ENCODE measurements at regions not wholly inside any gene's neighbourhood (a gene's known extent, or its start where the extent isn't known, plus 50 kb on each side); places are given as distances from the start of the nearest gene placed in this dataset.

DNA sequence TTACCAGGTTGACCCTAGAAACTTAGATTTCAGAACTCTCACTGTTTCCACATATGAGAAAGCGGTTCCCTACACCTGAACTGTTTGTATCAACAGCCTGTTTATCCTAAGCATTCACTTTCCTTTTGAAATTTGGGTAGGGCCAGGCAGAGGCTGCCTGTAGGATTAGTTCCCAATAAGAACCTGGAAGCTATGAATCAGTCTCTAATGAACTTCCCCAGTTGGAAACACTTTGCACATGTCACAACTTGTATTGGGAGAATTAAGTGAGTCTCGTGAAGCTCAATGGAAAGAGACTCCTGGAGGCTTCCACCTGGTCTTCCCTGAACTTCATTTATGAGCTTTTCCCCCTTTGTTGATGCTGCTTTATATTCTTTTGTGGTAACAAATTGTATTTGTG, 486.6 kb upstream of the HS6ST1 start:
- Histone ChIP-seq H3K27ac (ENCODE audit: low read depth, low read length) (no peak overlapping the region), H2AFZ (ENCODE audit: low read depth, low read length, severe bottlenecking) (no peak overlapping the region), H3K4me2 (ENCODE audit: low read depth, low read length, poor library complexity, severe bottlenecking) (no peak overlapping the region)

DNA sequence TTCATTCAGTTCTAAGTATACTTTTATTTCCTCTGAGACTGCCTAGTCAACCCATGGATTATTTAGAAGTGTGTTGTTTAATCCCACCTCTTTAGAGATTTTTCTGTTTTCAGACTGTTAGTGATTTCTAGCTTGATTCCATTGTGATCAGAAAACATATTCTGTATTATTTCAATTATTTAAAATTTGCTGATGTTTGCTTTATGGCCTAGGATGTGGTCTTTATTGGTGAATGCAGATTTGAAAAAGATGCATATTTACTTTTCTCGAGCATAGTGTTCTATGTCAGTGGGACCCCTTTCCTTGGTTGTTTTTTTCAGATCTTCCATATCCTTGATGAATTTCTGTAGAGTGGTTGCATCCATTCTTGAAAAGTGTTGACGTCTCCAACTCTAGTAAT, 487.2 kb upstream of the HS6ST1 start:
- Histone ChIP-seq H3K79me2 (ENCODE audit: insufficient read depth, low read length) (no peaks in the 10 kb centered on the region), H3K9ac (ENCODE audit: low read length) (no peak overlapping the region), H2AFZ (ENCODE audit: low read depth, low read length, severe bottlenecking) (no peak overlapping the region), H4K20me1 (ENCODE audit: low read depth, low read length) (no peaks in the 10 kb centered on the region), H3K27me3 (ENCODE audit: low read length) (no peaks in the 10 kb centered on the region), H3K9me3 (ENCODE audit: insufficient read depth, low read length) (no peaks in the 10 kb centered on the region), H3K4me2 (ENCODE audit: low read depth, low read length, poor library complexity, severe bottlenecking) (no peak overlapping the region), H3F3A (ENCODE audit: insufficient read depth) (no peaks in the 10 kb centered on the region), H3K27ac (ENCODE audit: low read depth, low read length) (no peak overlapping the region), H3K36me3 (ENCODE audit: low read length) (no peaks in the 10 kb centered on the region), H3K4me3 (ENCODE audit: insufficient read depth, low read length, poor library complexity, severe bottlenecking) (no peak overlapping the region), H3K9me2 (replicated peaks; ENCODE audit: insufficient read depth, low read length) (no peaks in the 10 kb centered on the region)
- no peak for TF ChIP-seq EZH2phosphoT487 (conservative IDR thresholded peaks at IDR 0.05; ENCODE audit: low read length)
- TF ChIP-seq, protein P1, sequence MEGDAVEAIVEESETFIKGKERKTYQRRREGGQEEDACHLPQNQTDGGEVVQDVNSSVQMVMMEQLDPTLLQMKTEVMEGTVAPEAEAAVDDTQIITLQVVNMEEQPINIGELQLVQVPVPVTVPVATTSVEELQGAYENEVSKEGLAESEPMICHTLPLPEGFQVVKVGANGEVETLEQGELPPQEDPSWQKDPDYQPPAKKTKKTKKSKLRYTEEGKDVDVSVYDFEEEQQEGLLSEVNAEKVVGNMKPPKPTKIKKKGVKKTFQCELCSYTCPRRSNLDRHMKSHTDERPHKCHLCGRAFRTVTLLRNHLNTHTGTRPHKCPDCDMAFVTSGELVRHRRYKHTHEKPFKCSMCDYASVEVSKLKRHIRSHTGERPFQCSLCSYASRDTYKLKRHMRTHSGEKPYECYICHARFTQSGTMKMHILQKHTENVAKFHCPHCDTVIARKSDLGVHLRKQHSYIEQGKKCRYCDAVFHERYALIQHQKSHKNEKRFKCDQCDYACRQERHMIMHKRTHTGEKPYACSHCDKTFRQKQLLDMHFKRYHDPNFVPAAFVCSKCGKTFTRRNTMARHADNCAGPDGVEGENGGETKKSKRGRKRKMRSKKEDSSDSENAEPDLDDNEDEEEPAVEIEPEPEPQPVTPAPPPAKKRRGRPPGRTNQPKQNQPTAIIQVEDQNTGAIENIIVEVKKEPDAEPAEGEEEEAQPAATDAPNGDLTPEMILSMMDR (IDR thresholded peaks at IDR 0.05; ENCODE audit: insufficient read depth, low read length, poor library complexity, severe bottlenecking) = no peak

More for the DNA sequence above, 486.6 kb upstream of the HS6ST1 start:
- H3K9me2 ChIP-seq (replicated peaks; ENCODE audit: insufficient read depth, low read length) = no peaks in the 10 kb centered on the region
- no peaks in the 10 kb centered on the region for H3K9me3 ChIP-seq (ENCODE audit: insufficient read depth, low read length)
- H3K36me3 ChIP-seq (ENCODE audit: low read length) = no peaks in the 10 kb centered on the region
- H3K9ac ChIP-seq (ENCODE audit: low read length) = no peak overlapping the region
- H3K4me3 ChIP-seq (ENCODE audit: insufficient read depth, low read length, poor library complexity, severe bottlenecking) = no peak overlapping the region
- no peaks in the 10 kb centered on the region for H4K20me1 ChIP-seq (ENCODE audit: low read depth, low read length)
- no peaks in the 10 kb centered on the region for H3K79me2 ChIP-seq (ENCODE audit: insufficient read depth, low read length)
- H3F3A ChIP-seq (ENCODE audit: insufficient read depth) = no peaks in the 10 kb centered on the region
- TF ChIP-seq, protein P1 (IDR thresholded peaks at IDR 0.05; ENCODE audit: insufficient read depth, low read length, poor library complexity, severe bottlenecking) = no peak
- TF ChIP-seq EZH2phosphoT487 (conservative IDR thresholded peaks at IDR 0.05; ENCODE audit: low read length) = no peak
- H3K27me3 ChIP-seq (ENCODE audit: low read length) = no peaks in the 10 kb centered on the region

DNA sequence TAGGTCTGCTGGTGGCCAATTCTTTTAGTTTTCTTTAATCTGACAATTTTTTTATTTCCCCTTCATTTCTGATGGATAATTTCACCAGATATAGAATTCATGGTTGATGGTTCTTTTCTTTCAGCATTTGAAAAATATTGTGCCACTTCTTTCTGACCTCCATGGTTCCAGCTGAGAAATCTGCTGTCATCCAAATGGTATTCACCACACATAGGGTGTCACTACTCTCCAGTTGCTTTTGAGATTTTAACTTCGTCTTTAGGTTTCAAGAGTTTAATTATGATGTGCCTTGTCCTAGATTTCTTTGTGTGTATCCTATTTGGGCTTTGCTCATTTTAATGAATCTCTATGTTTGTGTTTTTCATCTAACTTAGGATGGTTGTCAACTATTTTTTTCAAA, 488.6 kb upstream of the HS6ST1 start:
- Histone ChIP-seq H3K9me2 (replicated peaks; ENCODE audit: insufficient read depth, low read length) (no peaks in the 10 kb centered on the region), H3K4me3 (ENCODE audit: insufficient read depth, low read length, poor library complexity, severe bottlenecking) (no peak overlapping the region), H3K79me2 (ENCODE audit: insufficient read depth, low read length) (no peaks in the 10 kb centered on the region), H3K27ac (ENCODE audit: low read depth, low read length) (no peak overlapping the region), H3F3A (ENCODE audit: insufficient read depth) (no peaks in the 10 kb centered on the region), H3K9ac (ENCODE audit: low read length) (no peak overlapping the region), H3K4me2 (ENCODE audit: low read depth, low read length, poor library complexity, severe bottlenecking) (no peak overlapping the region), H4K20me1 (ENCODE audit: low read depth, low read length) (no peaks in the 10 kb centered on the region), H3K27me3 (ENCODE audit: low read length) (no peaks in the 10 kb centered on the region), H3K36me3 (ENCODE audit: low read length) (no peaks in the 10 kb centered on the region), H2AFZ (ENCODE audit: low read depth, low read length, severe bottlenecking) (no peak overlapping the region), H3K9me3 (ENCODE audit: insufficient read depth, low read length) (no peaks in the 10 kb centered on the region)
- TF ChIP-seq, protein P1 (IDR thresholded peaks at IDR 0.05; ENCODE audit: insufficient read depth, low read length, poor library complexity, severe bottlenecking) = no peak
- TF ChIP-seq EZH2phosphoT487 (conservative IDR thresholded peaks at IDR 0.05; ENCODE audit: low read length) = no peak
